MM.1S (cell line): ENCODE measurements at regions not wholly inside any gene's neighbourhood (a gene's known extent, or its start where the extent isn't known, plus 50 kb on each side); places are given as distances from the start of the nearest gene placed in this dataset.

Experiments used
- EZH2 ChIP-seq: fragments of 300-600 bp; sonication (generic); optimal IDR thresholded peaks from 2 replicates; pipeline ENCODE3; 2017; ENCODE audit warnings: low read depth, mild to moderate bottlenecking, antibody characterized with exemption, low read length, mixed read lengths
- EZH2phosphoT487 ChIP-seq: fragments of 300-600 bp; sonication (generic); IDR thresholded peaks from 2 replicates; pipeline ENCODE4 v1.6.1; 2018; ENCODE audit warnings: antibody characterized with exemption, low read length
- TF ChIP-seq, protein P1 (sequence below): fragments of 300-600 bp; sonication (generic); IDR thresholded peaks from 2 replicates; pipeline ENCODE4 v1.5.1; 2016; ENCODE audit warnings: antibody characterized with exemption, low read length, mixed read lengths

DNA sequence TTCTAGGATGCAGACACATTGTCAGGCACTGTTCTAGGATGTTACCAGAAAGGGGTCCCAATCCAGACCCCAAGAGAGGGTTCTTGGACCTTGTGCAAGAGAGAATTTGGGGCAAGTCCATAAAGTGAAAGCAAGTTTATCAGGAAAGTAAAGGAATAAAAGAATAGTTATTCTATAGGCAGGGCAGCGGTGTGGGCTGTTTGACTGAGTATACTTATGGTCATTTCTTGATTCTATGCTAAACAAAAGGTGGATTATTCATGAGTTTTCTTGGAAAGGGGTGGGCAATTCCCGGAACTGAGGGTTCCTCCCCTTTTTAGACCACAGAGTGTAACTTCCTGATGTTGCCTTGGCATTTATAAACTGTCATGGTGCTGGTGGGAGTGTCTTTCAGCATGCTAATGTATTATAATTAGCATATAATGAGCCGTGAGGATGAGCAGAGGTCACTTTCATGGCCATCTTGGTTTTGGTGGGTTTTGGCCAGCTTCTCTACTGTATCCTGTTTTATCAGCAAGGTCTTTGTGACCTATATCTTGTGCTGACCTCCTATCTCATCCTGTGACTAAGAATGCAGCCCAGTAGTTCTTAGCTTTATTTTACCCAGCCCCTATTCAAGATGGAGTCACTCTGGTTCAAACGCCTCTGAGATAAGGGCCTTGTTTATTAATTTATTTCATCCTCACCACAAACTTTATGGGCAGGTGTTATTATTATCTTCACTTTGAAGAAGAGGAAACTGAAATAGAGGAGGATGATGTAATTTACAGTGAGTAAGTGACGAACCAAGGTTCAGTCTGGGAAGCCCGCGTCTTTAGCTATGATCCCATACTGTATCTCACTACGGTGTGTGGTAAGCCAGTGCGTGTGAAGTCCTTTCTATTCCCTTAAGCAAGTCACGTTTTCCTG lies 186.0 kb upstream of the KLF4 start:
- TF ChIP-seq, protein P1, sequence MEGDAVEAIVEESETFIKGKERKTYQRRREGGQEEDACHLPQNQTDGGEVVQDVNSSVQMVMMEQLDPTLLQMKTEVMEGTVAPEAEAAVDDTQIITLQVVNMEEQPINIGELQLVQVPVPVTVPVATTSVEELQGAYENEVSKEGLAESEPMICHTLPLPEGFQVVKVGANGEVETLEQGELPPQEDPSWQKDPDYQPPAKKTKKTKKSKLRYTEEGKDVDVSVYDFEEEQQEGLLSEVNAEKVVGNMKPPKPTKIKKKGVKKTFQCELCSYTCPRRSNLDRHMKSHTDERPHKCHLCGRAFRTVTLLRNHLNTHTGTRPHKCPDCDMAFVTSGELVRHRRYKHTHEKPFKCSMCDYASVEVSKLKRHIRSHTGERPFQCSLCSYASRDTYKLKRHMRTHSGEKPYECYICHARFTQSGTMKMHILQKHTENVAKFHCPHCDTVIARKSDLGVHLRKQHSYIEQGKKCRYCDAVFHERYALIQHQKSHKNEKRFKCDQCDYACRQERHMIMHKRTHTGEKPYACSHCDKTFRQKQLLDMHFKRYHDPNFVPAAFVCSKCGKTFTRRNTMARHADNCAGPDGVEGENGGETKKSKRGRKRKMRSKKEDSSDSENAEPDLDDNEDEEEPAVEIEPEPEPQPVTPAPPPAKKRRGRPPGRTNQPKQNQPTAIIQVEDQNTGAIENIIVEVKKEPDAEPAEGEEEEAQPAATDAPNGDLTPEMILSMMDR: no peak
- TF ChIP-seq EZH2 (no peak), EZH2phosphoT487 (no peak)
